GM19239 (cell line): ENCODE measurements at regions not wholly inside any gene's neighbourhood (a gene's known extent, or its start where the extent isn't known, plus 50 kb on each side); places are given as distances from the start of the nearest gene placed in this dataset.
"Not testable (repeated sequence)": the region's sequence is repeated elsewhere in the genome, so short reads cannot be mapped to it uniquely, and the experiment has no call there.

Experiments
- DNase-seq: peaks from one replicate; pipeline ENCODE4 v3.0.0; 2011; ENCODE audit warnings: low spot score; ENCODE audit not compliant: insufficient read length
- FAIRE-seq: peaks from 2 replicates; lab custom pipeline; 2011; peaks lifted over from hg19 to GRCh38; lab: Jason Lieb, UNC

DNA sequence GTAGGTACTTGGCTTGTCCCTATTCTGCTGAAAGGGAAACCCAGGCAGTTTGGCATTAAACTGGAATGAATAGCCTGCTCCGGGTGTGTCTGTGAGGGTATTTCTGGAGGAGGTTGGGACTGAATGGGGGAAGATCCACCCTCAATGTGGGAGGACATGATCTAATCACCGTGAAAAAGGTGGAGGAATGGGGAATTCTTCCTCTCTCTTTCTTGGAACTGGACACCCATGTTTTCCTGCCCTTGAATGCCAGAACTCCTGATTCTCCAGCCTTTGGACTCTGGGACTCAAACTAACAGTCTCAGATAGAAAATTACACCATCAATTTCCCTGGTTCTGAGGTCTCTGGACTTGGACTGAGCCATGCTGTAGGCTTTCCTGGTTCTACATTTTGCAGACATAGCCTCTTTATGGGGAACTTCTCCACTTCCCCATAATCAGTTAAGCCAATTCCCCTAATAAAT is 391.7 kb downstream of the EDEM1 start:
- FAIRE-seq (no peak), DNase-seq (no peak)

DNA sequence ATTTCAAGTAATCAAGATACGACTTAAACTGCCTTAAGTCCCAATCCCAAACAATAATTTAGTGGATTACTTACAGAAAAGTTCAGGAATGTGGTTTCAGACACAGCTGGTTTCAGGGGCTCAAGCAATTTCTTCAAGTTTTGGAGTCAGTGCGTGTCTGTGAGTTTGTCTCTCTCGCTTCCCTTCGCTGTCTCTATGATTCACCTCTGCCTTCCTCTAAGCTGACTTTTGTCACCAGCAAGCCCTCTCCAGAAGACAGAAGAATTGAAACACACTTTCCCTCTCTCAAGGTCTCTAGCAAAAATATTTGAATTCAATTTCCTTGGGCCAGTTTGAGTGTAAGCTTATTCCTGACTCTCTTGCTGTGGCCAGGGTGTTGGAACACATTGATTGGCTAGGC is 392.4 kb downstream of the EDEM1 start:
- no peak for DNase-seq
- no peak for FAIRE-seq

DNA sequence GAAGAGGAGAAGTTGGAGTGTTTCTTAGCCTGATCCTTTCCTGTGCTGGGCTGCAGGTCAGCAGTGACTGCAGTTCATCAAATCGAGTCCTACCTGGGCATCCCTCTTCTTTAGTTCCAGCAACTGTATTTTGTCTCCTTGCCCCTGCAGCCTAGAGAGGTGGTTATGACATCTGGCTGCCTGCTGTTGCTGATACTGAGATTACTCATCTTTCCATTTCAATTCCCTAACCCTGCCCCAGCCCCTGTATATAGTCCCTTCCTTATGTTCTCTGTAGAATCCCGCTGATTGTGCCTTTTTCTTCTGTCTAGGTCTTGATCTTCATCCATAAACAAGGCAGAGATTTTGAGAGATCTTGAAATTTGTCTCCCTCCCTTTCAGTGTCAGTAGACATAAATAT is 393.3 kb downstream of the EDEM1 start:
- DNase-seq (no peak), FAIRE-seq (no peak)

DNA sequence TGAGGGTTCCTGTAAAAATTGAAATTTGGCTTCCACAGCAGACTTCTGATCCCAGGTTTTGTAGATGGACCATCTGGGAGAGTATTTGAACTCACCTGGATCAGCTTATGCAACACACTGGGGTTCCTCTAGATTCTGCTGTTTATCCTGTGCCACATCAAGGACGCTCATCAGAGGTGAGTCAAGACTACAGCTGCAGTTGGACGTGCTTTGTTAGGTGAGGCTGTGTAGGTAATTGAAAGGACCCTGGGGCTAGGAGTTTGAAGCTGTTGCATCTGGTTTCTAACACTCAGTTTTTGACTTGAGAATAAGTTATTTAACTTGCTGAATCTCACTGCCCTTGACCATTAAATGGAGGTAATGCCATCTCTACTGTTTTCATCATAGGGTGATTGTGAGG is 394.2 kb downstream of the EDEM1 start:
- no peak for DNase-seq
- FAIRE-seq = no peak

DNA sequence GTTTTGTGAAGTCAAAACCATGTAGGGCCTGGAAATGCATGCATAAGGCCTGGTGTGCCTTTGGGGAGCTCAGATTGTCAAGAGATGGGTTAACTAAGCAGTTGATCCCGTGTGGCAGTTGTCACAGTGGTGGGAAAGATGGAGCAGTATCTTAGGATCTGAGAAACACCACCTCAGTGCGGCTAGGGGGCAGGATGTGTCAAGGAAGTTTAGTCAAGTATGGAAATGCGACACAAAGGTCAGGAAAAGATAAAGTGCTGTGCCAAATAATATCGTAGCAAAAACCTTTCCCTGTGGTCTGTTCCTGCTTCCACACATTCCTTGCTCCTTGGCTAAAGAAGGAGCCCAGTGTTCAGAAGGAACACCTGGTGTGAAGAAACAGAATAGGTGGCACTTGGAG is 396.4 kb downstream of the EDEM1 start:
- no peak for DNase-seq
- FAIRE-seq = no peak

DNA sequence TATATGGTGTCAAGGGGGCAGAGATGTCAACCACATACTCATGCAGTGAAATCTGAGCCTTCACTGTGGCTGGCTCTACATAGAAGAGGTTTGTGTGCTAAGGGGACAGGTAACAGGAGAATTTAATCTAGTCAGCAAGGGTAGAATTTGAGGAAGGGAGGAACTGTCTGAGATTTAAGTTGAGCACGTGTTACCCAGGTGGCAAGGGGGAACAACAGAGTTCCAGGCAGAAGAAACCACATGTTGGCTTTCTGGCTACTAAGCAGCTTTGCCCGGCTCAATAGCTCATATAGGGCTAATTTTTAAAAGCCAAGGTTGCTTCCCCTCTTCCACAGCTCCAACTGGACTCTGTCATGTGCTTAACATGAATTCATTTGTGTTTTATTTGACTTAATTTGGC is 397.6 kb downstream of the EDEM1 start:
- FAIRE-seq (no peak), DNase-seq (no peak)

DNA sequence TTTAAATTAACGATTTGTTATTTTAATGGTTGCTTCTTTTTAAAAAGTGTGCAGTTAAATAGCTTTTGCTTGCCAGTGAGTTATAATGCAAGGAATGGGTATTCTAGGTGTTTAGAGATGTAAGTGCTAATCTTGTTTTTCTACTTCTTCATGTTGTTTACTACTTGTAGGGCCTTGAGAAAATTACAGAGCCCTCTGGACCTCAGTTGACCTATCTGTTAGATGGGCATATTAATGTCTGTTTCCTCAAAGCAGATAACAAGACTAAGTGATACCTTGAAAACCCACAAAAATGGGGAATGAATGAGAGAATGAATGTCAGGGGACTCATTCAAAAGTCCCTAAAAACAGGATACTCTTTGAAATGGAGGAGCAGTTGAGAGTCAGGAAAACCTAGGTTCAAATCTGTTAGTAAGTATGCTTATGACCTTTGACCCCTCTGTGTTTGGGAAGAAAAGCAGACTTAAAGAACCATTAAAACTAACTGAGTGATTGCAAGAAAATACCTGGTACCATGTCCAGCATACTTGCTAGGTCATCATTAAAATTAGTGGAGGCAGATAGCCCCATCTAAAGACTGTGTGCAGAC is 419.5 kb downstream of the EDEM1 start:
- FAIRE-seq = no peak

DNA sequence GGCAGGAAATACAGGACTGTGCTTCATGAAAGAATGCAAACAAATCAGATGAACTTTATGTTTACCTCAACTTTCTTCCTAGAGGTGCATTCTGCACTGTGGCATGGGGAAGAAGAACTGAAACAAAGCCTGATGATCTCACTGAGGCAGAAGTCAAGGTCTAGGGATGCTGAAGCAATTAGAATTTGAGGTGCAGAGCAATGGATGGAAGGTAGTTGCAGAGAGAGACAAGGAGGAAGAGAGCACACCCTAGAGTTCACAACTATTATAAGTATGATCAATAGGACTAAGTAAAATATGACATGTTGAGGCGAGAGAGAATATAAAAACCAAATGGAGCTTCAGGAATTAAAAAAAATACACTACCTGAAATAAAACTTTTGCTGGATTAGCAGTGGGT is 420.1 kb downstream of the EDEM1 start:
- FAIRE-seq (no peak), DNase-seq (no peak)

More for the DNA sequence above, 419.5 kb downstream of the EDEM1 start:
- DNase-seq = no peak

DNA sequence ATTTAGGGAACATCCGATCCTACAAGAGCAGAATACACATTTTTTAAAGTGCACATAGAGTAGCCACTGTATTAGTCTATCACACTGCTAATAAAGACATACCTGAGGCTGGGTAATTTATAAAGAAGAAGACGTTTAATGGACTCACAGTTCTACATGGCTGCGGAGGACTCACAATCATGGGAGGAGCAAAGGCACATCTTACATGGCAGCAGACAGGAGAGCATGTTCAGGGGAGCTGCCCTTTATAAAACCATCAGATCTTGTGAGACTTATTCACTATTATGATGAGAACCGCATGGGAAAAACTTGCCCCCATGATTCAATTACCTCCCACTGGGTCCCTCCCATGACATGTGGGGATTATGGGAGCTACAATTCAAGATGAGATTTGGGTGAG is 421.5 kb downstream of the EDEM1 start:
- DNase-seq, FAIRE-seq: not testable (repeated sequence)

DNA sequence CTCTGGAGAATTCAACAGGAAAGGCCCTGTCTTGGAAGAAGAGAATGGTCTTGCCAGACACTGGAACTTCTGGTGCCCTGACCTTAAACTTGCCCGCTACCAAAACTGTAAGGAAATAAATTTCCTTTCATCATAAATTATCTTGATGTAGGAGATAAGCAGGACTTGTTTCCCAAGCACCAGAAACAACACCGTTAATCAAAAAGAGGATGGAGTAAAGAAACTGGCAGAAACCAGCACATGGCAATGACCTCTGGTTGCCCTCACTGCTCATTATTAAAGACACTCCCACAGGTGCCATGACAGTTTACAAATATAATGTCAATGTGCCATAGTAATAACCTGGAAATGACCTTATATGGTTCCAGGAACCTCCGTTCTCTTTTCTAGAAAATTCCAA is 426.1 kb downstream of the EDEM1 start:
- DNase-seq = no peak
- FAIRE-seq = no peak

DNA sequence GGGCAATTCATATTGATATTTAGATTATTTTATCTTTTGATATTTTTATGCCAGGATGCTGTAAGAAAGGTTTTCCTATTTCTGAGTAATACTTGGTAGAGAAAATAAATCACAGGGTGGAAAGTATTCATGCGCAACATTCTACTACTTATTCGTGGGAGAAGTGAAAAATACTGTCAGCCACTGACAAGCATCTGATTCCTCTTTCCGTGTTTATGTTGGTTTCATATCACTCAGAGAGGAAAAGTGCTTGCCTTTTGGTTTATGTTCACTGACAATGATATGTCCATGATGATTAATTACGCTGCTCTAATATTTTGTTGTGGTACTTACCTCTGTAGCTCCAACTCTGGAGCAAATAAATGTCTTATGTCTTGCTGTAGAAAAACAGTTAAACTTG is 429.4 kb downstream of the EDEM1 start:
- FAIRE-seq (no peak), DNase-seq (no peak)

DNA sequence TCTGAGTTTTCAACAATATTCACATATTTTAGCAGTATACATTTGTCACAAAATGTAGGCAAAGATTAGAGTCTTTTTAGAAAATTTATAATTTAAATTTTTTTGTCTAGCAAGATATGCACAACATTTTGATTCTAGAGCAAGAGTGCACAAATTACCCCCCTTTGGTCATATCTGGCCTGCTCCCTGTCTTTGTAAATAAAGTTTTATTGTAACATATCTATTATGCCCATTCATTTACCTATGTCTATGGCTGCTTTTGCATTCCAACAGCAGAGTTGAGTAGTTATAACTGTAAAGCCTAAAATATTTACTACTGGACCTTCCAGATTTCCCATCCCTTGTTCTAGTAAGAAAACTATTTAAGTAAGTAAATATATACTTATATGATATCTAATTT is 430.7 kb downstream of the EDEM1 start:
- DNase-seq (no peak), FAIRE-seq (no peak)

DNA sequence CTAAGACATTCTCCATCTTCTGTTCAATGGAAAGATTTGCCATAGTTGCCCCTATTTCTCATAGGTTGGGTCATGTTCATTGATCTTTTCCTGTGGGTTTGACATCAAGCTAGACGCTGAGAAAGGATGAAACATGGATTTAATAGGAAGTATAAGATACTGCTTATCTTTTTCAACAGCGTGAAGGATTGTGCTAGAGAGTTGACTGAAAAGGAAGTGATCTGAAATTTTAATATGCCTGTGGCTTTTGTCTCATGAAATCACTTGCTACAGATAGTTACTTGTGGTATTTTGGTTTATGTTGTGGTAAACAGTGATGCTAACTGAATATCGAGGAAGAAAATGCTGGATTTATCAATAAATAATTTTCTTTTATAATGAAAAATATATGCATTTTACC is 442.9 kb downstream of the EDEM1 start:
- FAIRE-seq (no peak), DNase-seq (no peak)

DNA sequence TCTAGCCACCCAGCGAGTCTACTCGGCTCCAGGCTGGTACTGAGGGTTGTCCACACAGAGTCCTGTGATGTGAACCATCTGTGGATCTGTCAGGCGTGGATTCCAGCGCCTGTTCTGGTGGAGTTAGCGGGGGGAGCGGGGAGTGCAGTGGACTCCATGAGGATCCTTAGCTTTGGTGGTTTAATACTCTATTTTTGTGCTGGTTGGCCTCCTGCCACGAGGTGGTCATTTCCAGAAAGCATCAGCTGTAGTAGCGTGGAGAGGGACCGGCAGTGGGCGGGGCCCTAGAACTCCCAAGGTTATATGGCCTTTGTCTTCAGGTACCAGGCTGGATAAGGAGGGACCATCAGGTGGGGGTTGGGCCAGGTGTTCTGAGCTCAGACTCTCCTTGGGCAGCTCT is 446.5 kb downstream of the EDEM1 start:
- FAIRE-seq (no peak), DNase-seq (no peak)

DNA sequence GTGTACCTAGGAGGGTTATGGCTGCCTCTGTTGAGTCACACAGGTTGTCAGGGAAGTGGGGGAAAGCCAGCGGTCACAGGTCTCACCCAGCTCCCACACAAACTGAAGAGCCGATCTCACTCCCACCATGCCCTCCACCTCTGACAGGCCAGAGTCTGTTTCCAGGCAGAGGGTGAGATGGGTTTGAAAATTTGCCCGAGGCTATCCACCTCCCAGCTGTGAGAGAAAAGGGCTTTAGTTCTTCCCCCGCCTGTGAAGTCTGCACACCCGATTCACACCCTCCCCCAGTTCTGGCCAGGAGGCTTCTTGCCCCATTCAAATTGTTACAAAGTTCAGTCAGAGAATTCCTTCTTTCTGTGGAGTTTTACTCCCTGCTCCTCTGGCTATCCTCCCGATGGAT is 446.9 kb downstream of the EDEM1 start:
- FAIRE-seq (no peak), DNase-seq (no peak)

DNA sequence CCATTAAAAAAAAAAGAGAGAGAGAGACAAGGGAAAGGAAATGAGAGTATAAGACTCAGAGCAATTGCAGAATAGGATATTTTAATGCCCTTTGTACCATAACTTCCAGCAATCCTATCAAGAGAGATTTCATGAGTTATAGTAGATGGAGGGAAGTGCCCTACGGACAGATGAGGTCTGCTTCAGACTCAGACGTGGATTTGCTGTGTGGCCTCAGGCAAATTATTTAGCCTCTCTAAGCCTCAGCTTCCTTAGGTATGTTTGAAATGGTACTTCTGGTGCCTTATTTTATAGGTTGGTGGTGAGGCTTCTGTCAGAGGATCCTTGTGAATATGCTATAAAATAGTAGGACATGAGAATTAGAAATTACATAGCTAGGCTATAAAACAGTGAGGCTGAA is 448.2 kb downstream of the EDEM1 start:
- no peak for DNase-seq
- no peak for FAIRE-seq

DNA sequence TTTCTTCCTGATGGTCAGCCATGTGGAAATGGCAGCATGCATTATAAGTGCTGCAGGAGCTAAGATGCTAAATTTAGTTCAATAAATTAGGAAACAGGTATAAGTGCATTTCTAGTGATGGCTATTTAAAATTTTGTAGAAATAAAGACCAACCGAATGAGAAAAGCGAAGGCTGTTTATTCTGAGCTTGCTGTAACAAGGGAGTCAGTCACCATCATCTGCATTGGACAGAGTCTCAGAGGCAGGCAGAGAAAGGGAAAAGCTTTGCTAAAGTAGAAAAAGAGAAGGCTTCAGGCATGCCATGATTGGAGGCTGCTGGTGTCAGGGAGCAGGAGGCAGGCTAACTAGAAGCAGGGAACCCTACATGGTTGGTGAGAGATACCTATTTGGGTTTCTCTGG is 451.0 kb downstream of the EDEM1 start:
- no peak for DNase-seq
- no peak for FAIRE-seq

DNA sequence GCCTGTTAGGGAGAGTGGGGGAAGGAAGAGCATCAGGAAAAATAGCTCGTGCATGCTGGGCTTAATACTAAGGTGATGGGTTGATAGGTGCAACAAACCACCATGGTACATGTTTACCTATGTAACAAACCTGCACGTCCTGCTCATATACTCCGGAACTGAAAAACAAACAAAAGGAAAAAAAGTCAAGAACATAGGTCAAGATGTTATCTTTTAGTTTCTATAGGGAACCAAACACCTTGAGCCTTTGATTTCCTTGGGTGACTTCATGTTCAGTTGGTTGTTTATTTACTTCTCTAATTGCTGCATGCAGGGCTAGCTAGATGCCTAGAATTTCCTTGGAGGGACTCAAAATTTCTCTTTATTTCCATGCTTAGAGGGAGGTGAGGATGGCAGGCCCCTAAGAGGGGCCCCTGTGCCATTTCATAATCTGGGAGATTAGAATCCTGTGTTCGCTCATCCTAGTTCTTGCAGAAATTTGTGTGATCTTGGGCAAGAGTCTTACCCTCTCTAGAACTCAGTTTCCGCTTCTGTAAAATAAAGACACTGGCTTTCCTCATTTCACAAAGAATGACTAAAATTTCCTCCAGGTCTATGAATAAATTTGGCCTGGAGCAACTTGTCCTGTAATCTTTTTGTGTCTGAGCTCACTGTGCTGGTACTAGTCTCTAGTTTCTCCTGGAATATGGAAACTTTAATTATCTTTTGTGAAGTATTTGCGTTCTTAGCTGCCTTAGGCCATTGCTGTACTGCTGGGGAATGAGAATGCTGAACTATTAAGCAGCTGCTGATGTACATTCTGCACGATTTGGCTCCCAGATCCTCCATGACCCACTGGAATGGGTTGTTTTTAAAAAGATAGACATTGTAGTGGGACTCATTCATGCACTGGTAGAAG is 457.5 kb downstream of the EDEM1 start:
- no peak for DNase-seq
- FAIRE-seq = no peak

DNA sequence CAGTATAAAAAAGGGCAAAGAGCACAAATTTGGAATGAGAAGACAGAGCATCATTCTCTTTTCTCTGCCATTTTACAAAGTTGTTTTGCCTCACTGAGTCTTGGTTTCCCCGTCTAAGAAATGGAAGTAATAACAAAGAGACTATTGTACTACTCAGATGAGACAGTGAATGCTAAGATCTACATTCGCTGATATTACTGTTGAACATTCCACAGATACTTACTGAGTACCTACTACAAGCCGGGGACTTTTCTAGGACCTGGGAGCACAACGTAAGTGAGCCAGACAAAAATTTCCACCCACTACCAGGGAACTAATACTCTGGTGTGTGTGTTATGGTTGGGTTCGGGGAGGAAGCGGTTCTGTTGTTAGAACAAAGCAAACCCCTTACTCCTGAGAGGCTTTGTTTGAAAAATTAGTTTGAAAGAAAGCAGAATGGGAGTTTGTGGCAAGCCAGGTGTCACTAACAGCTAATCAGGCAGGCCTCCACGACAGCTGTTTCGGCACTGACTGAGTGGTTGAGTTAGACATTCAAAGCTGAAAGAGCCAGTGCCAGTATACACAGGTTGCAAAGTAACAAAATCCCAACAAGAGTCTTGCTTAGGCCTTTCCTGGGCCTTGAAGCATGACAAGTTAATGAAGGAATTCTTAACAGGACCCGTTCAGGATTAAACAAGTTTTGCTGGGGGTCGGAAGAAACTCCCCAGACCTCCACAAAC is 458.3 kb downstream of the EDEM1 start:
- no peak for FAIRE-seq
- no peak for DNase-seq

DNA sequence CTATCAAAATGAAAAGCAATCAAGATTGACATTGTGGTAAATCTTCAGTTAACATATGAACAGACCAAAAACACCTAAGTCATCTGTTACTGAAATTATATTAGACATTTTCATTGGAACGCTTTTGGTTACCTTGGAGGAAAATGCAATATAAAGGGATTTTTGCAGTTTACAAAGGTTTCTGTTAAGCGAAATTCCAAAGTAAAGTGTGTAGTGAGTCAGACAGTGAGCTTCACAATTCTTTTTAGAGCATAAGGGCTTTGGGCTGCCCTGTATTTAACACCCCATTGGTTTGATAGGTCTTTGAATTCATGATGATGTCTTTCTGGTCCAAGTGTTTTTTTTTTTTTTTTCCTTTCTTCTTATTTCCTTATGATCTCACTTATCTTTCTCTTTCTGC is 462.8 kb downstream of the EDEM1 start:
- FAIRE-seq (no peak), DNase-seq (no peak)

DNA sequence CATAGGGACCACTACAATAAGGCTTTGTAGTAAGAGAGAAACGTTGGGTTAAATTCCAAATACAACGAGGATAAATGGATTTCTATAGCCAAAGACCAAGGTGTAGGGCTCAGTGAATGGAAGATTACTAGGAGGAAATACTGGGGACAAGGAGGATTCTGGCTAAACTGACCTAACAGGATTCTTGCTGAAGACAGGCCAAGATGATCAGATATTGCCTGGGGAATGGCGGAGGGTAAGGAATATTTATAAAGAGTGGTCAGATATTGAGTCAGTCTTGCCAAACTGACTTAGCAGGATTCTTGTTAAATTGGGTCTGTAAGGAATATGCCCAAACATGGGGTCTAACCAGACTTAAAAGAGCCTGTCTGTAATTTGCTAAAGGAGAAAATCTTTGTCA is 463.8 kb downstream of the EDEM1 start:
- DNase-seq (no peak), FAIRE-seq (no peak)
